HEK293 (cell line): ENCODE measurements at regions not wholly inside any gene's neighbourhood (a gene's known extent, or its start where the extent isn't known, plus 50 kb on each side); places are given as distances from the start of the nearest gene placed in this dataset.

Source experiments
- CTCF ChIA-PET: fragments of 350-600 bp; formaldehyde crosslinking; extraction: SDS; loops from one replicate; lab custom pipeline; 2021; ENCODE audit warnings: antibody characterized with exemption; lab: Yijun Ruan, JAX
- POLR2A ChIA-PET: fragments of 300-600 bp; formaldehyde crosslinking; extraction: SDS; loops from one replicate; lab custom pipeline; 2020; ENCODE audit warnings: antibody characterized with exemption, inconsistent platforms; lab: Yijun Ruan, JAX
- H3K27ac ChIP-seq: fragments of 200-500 bp; sonication (Bioruptor generic); 2 replicates; pipeline ENCODE4 v1.5.1; 2014; ENCODE audit warnings: low read depth, low read length, control low read depth, inconsistent platforms; ENCODE audit errors: extremely low read depth
- H3K36me3 ChIP-seq, 2 experiments: fragments of 200-500 bp in 1 of 2; sonication (Bioruptor generic) in 1 of 2; 1 replicate in 1 of 2; 2 replicates in 1 of 2; pipeline ENCODE4 v1.5.1; 2014 to 2017; ENCODE audit warnings: inconsistent platforms in 2 of 2, low read length in 2 of 2; ENCODE audit not compliant: control insufficient read depth in 2 of 2, insufficient read depth in 1 of 2
- H3K4me1 ChIP-seq: fragments of 200-500 bp; sonication (Bioruptor generic); 2 replicates; pipeline ENCODE4 v1.5.1; 2014; ENCODE audit warnings: mild to moderate bottlenecking, low read length, inconsistent platforms; ENCODE audit not compliant: control insufficient read depth, insufficient read depth
- H3K4me3 ChIP-seq: 2 replicates; pipeline ENCODE4 v1.5.1; 2011; ENCODE audit warnings: low read depth, mild to moderate bottlenecking, control low read depth, low read length, moderate library complexity
- H3K9me3 ChIP-seq: fragments of 200-500 bp; sonication (Bioruptor generic); 2 replicates; pipeline ENCODE4 v1.5.1; 2014; ENCODE audit warnings: low read depth, low read length, inconsistent platforms; ENCODE audit not compliant: control insufficient read depth, insufficient read depth
- EGR2 ChIP-seq: fragments of 450-650 bp; formaldehyde crosslinking; IDR thresholded peaks from 2 replicates; pipeline ENCODE4 v1.5.1; 2016; ENCODE audit warnings: low read depth, missing biosample characterization, missing genetic modification characterization
- GLI4 ChIP-seq: fragments of 450-650 bp; formaldehyde crosslinking; IDR thresholded peaks from 2 replicates; pipeline ENCODE4 v1.5.1; 2016; ENCODE audit warnings: missing biosample characterization, missing genetic modification characterization
- IKZF3 ChIP-seq: fragments of 450-650 bp; IDR thresholded peaks from 2 replicates; pipeline ENCODE4 v1.5.0; 2018; ENCODE audit warnings: missing biosample characterization, mild to moderate bottlenecking, missing genetic modification characterization, moderate library complexity
- SALL2 ChIP-seq: fragments of 450-650 bp; formaldehyde crosslinking; IDR thresholded peaks from 2 replicates; pipeline ENCODE4 v1.5.0; 2017; ENCODE audit warnings: missing biosample characterization, mild to moderate bottlenecking, missing genetic modification characterization, borderline replicate concordance
- SP3 ChIP-seq: fragments of 450-650 bp; formaldehyde crosslinking; IDR thresholded peaks from 2 replicates; pipeline ENCODE4 v1.5.1; 2016; ENCODE audit warnings: missing biosample characterization, missing genetic modification characterization
- SP7 ChIP-seq: fragments of 450-650 bp; formaldehyde crosslinking; IDR thresholded peaks from 2 replicates; pipeline ENCODE4 v1.5.1; 2016; ENCODE audit warnings: missing biosample characterization, missing genetic modification characterization
- TRIM28 ChIP-seq: IDR thresholded peaks from 2 replicates; pipeline ENCODE4 v1.6.1; 2011; ENCODE audit warnings: low read length, control low read depth, borderline replicate concordance
- ZEB2 ChIP-seq: fragments of 450-650 bp; formaldehyde crosslinking; IDR thresholded peaks from 2 replicates; pipeline ENCODE4 v1.5.1; 2016; ENCODE audit warnings: missing biosample characterization, missing genetic modification characterization
- ZFP69B ChIP-seq: fragments of 450-650 bp; formaldehyde crosslinking; IDR thresholded peaks from 2 replicates; pipeline ENCODE4 v1.5.1; 2016; ENCODE audit warnings: missing biosample characterization, missing genetic modification characterization
- ZNF16 ChIP-seq: fragments of 450-650 bp; formaldehyde crosslinking; IDR thresholded peaks from 2 replicates; pipeline ENCODE4 v1.5.1; 2016; ENCODE audit warnings: low read depth, missing biosample characterization, missing genetic modification characterization
- ZNF23 ChIP-seq: fragments of 450-650 bp; formaldehyde crosslinking; IDR thresholded peaks from 2 replicates; pipeline ENCODE4 v1.5.1; 2016; ENCODE audit warnings: missing biosample characterization, missing genetic modification characterization, borderline replicate concordance
- ZNF324 ChIP-seq: fragments of 450-650 bp; formaldehyde crosslinking; IDR thresholded peaks from 2 replicates; pipeline ENCODE4 v1.5.1; 2016; ENCODE audit warnings: missing biosample characterization, missing genetic modification characterization
- ZNF335 ChIP-seq: fragments of 450-650 bp; formaldehyde crosslinking; conservative IDR thresholded peaks from 2 replicates; pipeline ENCODE4 v1.5.1; 2016; ENCODE audit warnings: missing biosample characterization, missing genetic modification characterization
- ZNF350 ChIP-seq: fragments of 450-650 bp; formaldehyde crosslinking; IDR thresholded peaks from 2 replicates; pipeline ENCODE4 v1.5.0; 2017; ENCODE audit warnings: missing biosample characterization, mild to moderate bottlenecking, missing genetic modification characterization
- ZNF394 ChIP-seq: fragments of 450-650 bp; formaldehyde crosslinking; IDR thresholded peaks from 2 replicates; pipeline ENCODE4 v1.5.1; 2016; ENCODE audit warnings: missing biosample characterization, missing genetic modification characterization, mild to moderate bottlenecking, moderate library complexity, borderline replicate concordance
- ZNF416 ChIP-seq: fragments of 450-650 bp; formaldehyde crosslinking; IDR thresholded peaks from 2 replicates; pipeline ENCODE4 v1.5.1; 2016; ENCODE audit warnings: missing biosample characterization, missing genetic modification characterization
- ZNF510 ChIP-seq: fragments of 450-650 bp; formaldehyde crosslinking; IDR thresholded peaks from 2 replicates; pipeline ENCODE4 v1.5.1; 2018; ENCODE audit warnings: mild to moderate bottlenecking, missing genetic modification characterization, missing biosample characterization; ENCODE audit not compliant: insufficient replicate concordance
- ZNF514 ChIP-seq: fragments of 450-650 bp; formaldehyde crosslinking; IDR thresholded peaks from 2 replicates; pipeline ENCODE4 v1.5.1; 2016; ENCODE audit warnings: missing biosample characterization, missing genetic modification characterization
- ZNF529 ChIP-seq: fragments of 450-650 bp; formaldehyde crosslinking; IDR thresholded peaks from 2 replicates; pipeline ENCODE4 v1.5.1; 2017; ENCODE audit warnings: missing genetic modification characterization, missing biosample characterization; ENCODE audit not compliant: insufficient replicate concordance
- ZNF548 ChIP-seq: fragments of 450-650 bp; formaldehyde crosslinking; IDR thresholded peaks from 2 replicates; pipeline ENCODE4 v1.5.1; 2016; ENCODE audit warnings: missing biosample characterization, missing genetic modification characterization
- ZNF560 ChIP-seq: fragments of 450-650 bp; formaldehyde crosslinking; IDR thresholded peaks from 2 replicates; pipeline ENCODE4 v1.5.1; 2017; ENCODE audit warnings: missing biosample characterization, missing genetic modification characterization, borderline replicate concordance
- ZNF561 ChIP-seq: fragments of 450-650 bp; IDR thresholded peaks from 2 replicates; pipeline ENCODE4 v1.5.1; 2018; ENCODE audit warnings: missing biosample characterization, missing genetic modification characterization, borderline replicate concordance
- ZNF629 ChIP-seq: fragments of 450-650 bp; formaldehyde crosslinking; IDR thresholded peaks from 2 replicates; pipeline ENCODE4 v1.5.1; 2017; ENCODE audit warnings: missing biosample characterization, missing genetic modification characterization
- ZNF707 ChIP-seq: fragments of 450-650 bp; formaldehyde crosslinking; IDR thresholded peaks from 2 replicates; pipeline ENCODE4 v1.5.1; 2016; ENCODE audit warnings: missing biosample characterization, missing genetic modification characterization
- ZNF76 ChIP-seq: fragments of 450-650 bp; formaldehyde crosslinking; IDR thresholded peaks from 2 replicates; pipeline ENCODE4; 2016; ENCODE audit warnings: low read depth, missing biosample characterization, missing genetic modification characterization, borderline replicate concordance
- ZXDB ChIP-seq: fragments of 450-650 bp; formaldehyde crosslinking; IDR thresholded peaks from 2 replicates; pipeline ENCODE4 v1.5.1; 2016; ENCODE audit warnings: missing biosample characterization, missing genetic modification characterization
- TF ChIP-seq, protein P1 (sequence below): fragments of 450-650 bp; formaldehyde crosslinking; conservative IDR thresholded peaks from 2 replicates; pipeline ENCODE4 v1.5.1; 2016; ENCODE audit warnings: low read depth, missing biosample characterization, missing genetic modification characterization
- TF ChIP-seq, protein P2 (sequence below): fragments of 450-650 bp; formaldehyde crosslinking; IDR thresholded peaks from 2 replicates; pipeline ENCODE4 v1.5.1; 2016; ENCODE audit warnings: missing biosample characterization, missing genetic modification characterization
- TF ChIP-seq, protein P3 (sequence below): fragments of 450-650 bp; formaldehyde crosslinking; IDR thresholded peaks from 2 replicates; pipeline ENCODE4 v1.5.1; 2016; ENCODE audit warnings: missing biosample characterization, missing genetic modification characterization
- TF ChIP-seq, protein P4 (sequence below): fragments of 450-650 bp; formaldehyde crosslinking; IDR thresholded peaks from 2 replicates; pipeline ENCODE4 v1.5.1; 2017; ENCODE audit warnings: missing biosample characterization, missing genetic modification characterization

DNA sequence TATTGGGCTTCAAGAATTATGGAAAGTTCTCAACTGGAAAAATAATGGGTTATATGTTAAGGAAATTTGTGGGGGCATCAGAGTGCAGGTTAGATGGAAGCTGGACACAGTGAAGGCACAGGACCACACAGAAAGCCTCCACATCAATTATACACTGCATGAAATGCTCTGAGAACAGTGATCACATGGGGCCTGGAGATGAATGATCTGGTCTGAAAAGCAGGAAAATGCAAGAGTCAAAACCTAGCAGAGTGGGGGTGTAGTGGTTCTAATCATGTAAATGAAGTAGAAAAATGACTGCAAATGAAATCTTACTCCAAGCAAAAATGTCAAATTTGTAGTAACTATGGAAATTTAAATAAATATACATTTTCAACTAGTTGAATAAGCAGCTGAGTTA is 123.6 kb downstream of the TUSC7 start:
- ChIA-PET CTCF (no interaction called here), POLR2A (no interaction called here)
- no peak overlapping the region for H3K4me3 ChIP-seq
- H3K36me3 ChIP-seq, result no peaks in the 10 kb centered on the region
- H3K9me3 ChIP-seq, result no peaks in the 10 kb centered on the region
- H3K4me1 ChIP-seq, result no peaks in the 10 kb centered on the region
- no peak for TF ChIP-seq ZFP69B (tag by site-specific recombination)
- no peak for TF ChIP-seq SALL2
- no peak for TF ChIP-seq ZNF394 (tag by site-specific recombination)
- TF ChIP-seq, protein P1, sequence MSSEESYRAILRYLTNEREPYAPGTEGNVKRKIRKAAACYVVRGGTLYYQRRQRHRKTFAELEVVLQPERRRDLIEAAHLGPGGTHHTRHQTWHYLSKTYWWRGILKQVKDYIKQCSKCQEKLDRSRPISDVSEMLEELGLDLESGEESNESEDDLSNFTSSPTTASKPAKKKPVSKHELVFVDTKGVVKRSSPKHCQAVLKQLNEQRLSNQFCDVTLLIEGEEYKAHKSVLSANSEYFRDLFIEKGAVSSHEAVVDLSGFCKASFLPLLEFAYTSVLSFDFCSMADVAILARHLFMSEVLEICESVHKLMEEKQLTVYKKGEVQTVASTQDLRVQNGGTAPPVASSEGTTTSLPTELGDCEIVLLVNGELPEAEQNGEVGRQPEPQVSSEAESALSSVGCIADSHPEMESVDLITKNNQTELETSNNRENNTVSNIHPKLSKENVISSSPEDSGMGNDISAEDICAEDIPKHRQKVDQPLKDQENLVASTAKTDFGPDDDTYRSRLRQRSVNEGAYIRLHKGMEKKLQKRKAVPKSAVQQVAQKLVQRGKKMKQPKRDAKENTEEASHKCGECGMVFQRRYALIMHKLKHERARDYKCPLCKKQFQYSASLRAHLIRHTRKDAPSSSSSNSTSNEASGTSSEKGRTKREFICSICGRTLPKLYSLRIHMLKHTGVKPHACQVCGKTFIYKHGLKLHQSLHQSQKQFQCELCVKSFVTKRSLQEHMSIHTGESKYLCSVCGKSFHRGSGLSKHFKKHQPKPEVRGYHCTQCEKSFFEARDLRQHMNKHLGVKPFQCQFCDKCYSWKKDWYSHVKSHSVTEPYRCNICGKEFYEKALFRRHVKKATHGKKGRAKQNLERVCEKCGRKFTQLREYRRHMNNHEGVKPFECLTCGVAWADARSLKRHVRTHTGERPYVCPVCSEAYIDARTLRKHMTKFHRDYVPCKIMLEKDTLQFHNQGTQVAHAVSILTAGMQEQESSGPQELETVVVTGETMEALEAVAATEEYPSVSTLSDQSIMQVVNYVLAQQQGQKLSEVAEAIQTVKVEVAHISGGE (tag by site-specific recombination), result no peak
- no peak for TF ChIP-seq TRIM28
- TF ChIP-seq, protein P2, sequence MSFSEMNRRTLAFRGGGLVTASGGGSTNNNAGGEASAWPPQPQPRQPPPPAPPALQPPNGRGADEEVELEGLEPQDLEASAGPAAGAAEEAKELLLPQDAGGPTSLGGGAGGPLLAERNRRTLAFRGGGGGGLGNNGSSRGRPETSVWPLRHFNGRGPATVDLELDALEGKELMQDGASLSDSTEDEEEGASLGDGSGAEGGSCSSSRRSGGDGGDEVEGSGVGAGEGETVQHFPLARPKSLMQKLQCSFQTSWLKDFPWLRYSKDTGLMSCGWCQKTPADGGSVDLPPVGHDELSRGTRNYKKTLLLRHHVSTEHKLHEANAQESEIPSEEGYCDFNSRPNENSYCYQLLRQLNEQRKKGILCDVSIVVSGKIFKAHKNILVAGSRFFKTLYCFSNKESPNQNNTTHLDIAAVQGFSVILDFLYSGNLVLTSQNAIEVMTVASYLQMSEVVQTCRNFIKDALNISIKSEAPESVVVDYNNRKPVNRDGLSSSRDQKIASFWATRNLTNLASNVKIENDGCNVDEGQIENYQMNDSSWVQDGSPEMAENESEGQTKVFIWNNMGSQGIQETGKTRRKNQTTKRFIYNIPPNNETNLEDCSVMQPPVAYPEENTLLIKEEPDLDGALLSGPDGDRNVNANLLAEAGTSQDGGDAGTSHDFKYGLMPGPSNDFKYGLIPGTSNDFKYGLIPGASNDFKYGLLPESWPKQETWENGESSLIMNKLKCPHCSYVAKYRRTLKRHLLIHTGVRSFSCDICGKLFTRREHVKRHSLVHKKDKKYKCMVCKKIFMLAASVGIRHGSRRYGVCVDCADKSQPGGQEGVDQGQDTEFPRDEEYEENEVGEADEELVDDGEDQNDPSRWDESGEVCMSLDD, result no peak
- no peak for TF ChIP-seq ZNF561 (tag by site-specific recombination)
- no peak for TF ChIP-seq ZNF514 (tag by site-specific recombination)
- TF ChIP-seq ZNF560 (tag by site-specific recombination), result no peak
- TF ChIP-seq IKZF3 (tag by site-specific recombination), result no peak
- TF ChIP-seq GLI4 (tag by site-specific recombination), result no peak
- no peak for TF ChIP-seq ZNF23 (tag by site-specific recombination)
- no peak for TF ChIP-seq ZEB2 (tag by site-specific recombination)
- TF ChIP-seq ZNF510 (tag by site-specific recombination), result no peak
- TF ChIP-seq ZNF548 (tag by site-specific recombination), result no peak
- TF ChIP-seq SP7 (tag by site-specific recombination), result no peak
- TF ChIP-seq SP3, result no peak
- H3K27ac ChIP-seq, result no peak overlapping the region

DNA sequence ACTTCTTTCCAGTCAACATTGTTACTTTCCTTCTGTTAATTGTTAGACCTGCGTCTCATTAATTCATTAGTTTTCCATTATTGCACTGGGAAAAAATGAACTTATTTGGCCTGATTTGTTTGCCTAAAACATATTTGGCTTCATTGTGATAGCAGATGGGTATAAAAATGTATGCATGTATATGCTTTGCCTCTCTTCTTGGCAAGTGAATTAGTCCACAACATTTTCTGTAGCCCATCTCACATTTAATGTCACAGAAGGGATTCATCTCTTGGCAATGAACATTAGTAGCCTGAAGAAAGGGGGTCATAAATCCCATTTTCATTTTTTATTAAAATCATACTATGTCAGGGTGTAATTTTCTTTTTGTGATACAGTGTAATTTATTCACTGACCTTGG is 125.2 kb downstream of the TUSC7 start:
- POLR2A ChIA-PET, result no interaction called here
- H3K9me3 ChIP-seq, result no peaks in the 10 kb centered on the region
- CTCF ChIA-PET, result no interaction called here
- no peaks in the 10 kb centered on the region for H3K36me3 ChIP-seq
- H3K4me1 ChIP-seq, result no peaks in the 10 kb centered on the region
- no peak overlapping the region for H3K4me3 ChIP-seq
- H3K27ac ChIP-seq, result no peak overlapping the region
- TF ChIP-seq, protein P3, sequence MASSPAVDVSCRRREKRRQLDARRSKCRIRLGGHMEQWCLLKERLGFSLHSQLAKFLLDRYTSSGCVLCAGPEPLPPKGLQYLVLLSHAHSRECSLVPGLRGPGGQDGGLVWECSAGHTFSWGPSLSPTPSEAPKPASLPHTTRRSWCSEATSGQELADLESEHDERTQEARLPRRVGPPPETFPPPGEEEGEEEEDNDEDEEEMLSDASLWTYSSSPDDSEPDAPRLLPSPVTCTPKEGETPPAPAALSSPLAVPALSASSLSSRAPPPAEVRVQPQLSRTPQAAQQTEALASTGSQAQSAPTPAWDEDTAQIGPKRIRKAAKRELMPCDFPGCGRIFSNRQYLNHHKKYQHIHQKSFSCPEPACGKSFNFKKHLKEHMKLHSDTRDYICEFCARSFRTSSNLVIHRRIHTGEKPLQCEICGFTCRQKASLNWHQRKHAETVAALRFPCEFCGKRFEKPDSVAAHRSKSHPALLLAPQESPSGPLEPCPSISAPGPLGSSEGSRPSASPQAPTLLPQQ (tag by site-specific recombination), result no peak
- no peak for TF ChIP-seq ZNF350 (tag by site-specific recombination)
- TF ChIP-seq ZNF335, result no peak
- TF ChIP-seq ZXDB (tag by site-specific recombination), result no peak
- TF ChIP-seq SALL2, result no peak
- TF ChIP-seq ZNF629, result no peak
- TF ChIP-seq ZNF529, result no peak
- TF ChIP-seq EGR2 (tag by site-specific recombination), result no peak
- TF ChIP-seq ZNF76 (tag by site-specific recombination), result no peak
- no peak for TF ChIP-seq ZNF707 (tag by site-specific recombination)
- TF ChIP-seq ZNF416 (tag by site-specific recombination), result no peak
- TF ChIP-seq, protein P4, sequence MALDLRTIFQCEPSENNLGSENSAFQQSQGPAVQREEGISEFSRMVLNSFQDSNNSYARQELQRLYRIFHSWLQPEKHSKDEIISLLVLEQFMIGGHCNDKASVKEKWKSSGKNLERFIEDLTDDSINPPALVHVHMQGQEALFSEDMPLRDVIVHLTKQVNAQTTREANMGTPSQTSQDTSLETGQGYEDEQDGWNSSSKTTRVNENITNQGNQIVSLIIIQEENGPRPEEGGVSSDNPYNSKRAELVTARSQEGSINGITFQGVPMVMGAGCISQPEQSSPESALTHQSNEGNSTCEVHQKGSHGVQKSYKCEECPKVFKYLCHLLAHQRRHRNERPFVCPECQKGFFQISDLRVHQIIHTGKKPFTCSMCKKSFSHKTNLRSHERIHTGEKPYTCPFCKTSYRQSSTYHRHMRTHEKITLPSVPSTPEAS (tag by site-specific recombination), result no peak
- no peak for TF ChIP-seq ZNF16 (tag by site-specific recombination)
- TF ChIP-seq ZNF324, result no peak
